Fibroblast of lung (primary cell): ENCODE measurements at regions not wholly inside any gene's neighbourhood (a gene's known extent, or its start where the extent isn't known, plus 50 kb on each side); places are given as distances from the start of the nearest gene placed in this dataset.

Source experiments
- EZH2 ChIP-seq: IDR thresholded peaks from 2 replicates; pipeline ENCODE4 v1.5.1; 2012; ENCODE audit warnings: low read length, control low read depth, mild to moderate bottlenecking; ENCODE audit errors: missing control alignments
- TF ChIP-seq, protein P1 (sequence below), 2 donors: IDR thresholded peaks in 1 of 2; conservative IDR thresholded peaks in 1 of 2; 1 replicate in 1 of 2; 2 replicates in 1 of 2; pipeline ENCODE4 v1.5.1; 2011 to 2012; ENCODE audit warnings: low read length in 2 of 2, control low read depth in 1 of 2, inconsistent platforms in 1 of 2, low read depth in 1 of 2, mild to moderate bottlenecking in 1 of 2

DNA sequence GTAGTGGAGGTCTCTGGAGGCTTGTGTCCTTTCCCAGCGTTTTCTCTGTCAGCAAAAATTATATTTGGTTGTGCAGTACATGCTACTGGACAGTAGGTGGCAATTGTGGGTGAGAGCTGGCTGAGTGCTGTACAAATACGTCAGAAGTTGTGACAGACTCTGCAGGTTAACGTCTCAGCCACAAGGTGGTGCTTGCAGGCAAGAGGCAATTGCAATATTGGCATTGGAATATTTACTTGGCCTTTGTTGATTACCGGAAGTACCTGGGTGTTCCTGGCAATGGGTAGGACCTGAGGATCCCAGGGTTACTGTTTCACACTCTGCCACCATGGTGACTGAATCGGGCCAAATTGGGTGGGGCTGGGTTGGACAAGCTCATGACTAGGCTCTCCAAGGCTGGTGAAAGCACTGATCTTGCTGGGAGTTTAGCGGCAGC is 333.9 kb upstream of the LMO3 start:
- no peak for TF ChIP-seq EZH2
- TF ChIP-seq, protein P1, sequence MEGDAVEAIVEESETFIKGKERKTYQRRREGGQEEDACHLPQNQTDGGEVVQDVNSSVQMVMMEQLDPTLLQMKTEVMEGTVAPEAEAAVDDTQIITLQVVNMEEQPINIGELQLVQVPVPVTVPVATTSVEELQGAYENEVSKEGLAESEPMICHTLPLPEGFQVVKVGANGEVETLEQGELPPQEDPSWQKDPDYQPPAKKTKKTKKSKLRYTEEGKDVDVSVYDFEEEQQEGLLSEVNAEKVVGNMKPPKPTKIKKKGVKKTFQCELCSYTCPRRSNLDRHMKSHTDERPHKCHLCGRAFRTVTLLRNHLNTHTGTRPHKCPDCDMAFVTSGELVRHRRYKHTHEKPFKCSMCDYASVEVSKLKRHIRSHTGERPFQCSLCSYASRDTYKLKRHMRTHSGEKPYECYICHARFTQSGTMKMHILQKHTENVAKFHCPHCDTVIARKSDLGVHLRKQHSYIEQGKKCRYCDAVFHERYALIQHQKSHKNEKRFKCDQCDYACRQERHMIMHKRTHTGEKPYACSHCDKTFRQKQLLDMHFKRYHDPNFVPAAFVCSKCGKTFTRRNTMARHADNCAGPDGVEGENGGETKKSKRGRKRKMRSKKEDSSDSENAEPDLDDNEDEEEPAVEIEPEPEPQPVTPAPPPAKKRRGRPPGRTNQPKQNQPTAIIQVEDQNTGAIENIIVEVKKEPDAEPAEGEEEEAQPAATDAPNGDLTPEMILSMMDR (conservative IDR thresholded peaks at IDR 0.05 in 1 of 2, IDR thresholded peaks at IDR 0.05 in 1 of 2; ENCODE audit: low read depth in 1 of 2, low read length in 2 of 2) = peak in 1 of 2 donors; percentile 28
